Trophoblast cell (in vitro differentiated cells and primary cell): ENCODE measurements at regions not wholly inside any gene's neighbourhood (a gene's known extent, or its start where the extent isn't known, plus 50 kb on each side); places are given as distances from the start of the nearest gene placed in this dataset.

Experiments
- DNase-seq, 2 donors: peaks; one replicate each; pipeline ENCODE4 v3.0.0-alpha.2; 2016
- H2AFZ ChIP-seq: 2 replicates; pipeline ENCODE4 v1.6.1; 2013; ENCODE audit warnings: low read length, moderate library complexity, mild to moderate bottlenecking; ENCODE audit not compliant: insufficient read depth, poor library complexity
- H2AK5ac ChIP-seq: 2 replicates; pipeline ENCODE4 v1.6.1; 2013; ENCODE audit warnings: mild to moderate bottlenecking, low read length
- H2BK120ac ChIP-seq: 2 replicates; pipeline ENCODE4 v1.6.1; 2013; ENCODE audit warnings: low read length, mild to moderate bottlenecking, moderate library complexity; ENCODE audit not compliant: insufficient read depth, poor library complexity
- H2BK12ac ChIP-seq: 2 replicates; pipeline ENCODE4 v1.6.1; 2013; ENCODE audit warnings: mild to moderate bottlenecking, low read length, moderate library complexity
- H2BK5ac ChIP-seq: 2 replicates; pipeline ENCODE4 v1.6.1; 2013; ENCODE audit warnings: low read length, low read depth, moderate library complexity, mild to moderate bottlenecking; ENCODE audit not compliant: poor library complexity
- H3K14ac ChIP-seq: 2 replicates; pipeline ENCODE4 v1.6.1; 2013; ENCODE audit warnings: mild to moderate bottlenecking, low read length
- H3K18ac ChIP-seq: 2 replicates; pipeline ENCODE4 v1.6.1; 2013; ENCODE audit warnings: mild to moderate bottlenecking, low read length
- H3K23ac ChIP-seq: 2 replicates; pipeline ENCODE4 v1.6.1; 2013; ENCODE audit warnings: low read length
- H3K27ac ChIP-seq: 2 replicates; pipeline ENCODE4 v1.5.1; 2013; ENCODE audit warnings: low read depth, mild to moderate bottlenecking, inconsistent platforms, low read length, moderate library complexity
- H3K27me3 ChIP-seq: 2 replicates; pipeline ENCODE4 v1.6.1; 2013; ENCODE audit warnings: inconsistent platforms, mild to moderate bottlenecking, low read length, moderate library complexity; ENCODE audit not compliant: insufficient read depth
- H3K36me3 ChIP-seq, 2 experiments: 1 replicate in 1 of 2; 2 replicates in 1 of 2; pipeline ENCODE4 v1.6.1; 2013; ENCODE audit warnings: low read length in 2 of 2, mild to moderate bottlenecking in 2 of 2, moderate library complexity in 1 of 2; ENCODE audit not compliant: insufficient read depth in 2 of 2, control insufficient read depth in 1 of 2
- H3K4ac ChIP-seq: 2 replicates; pipeline ENCODE4 v1.6.1; 2013; ENCODE audit warnings: low read depth, mild to moderate bottlenecking, low read length, moderate library complexity
- H3K4me1 ChIP-seq, 2 experiments: 1 replicate in 1 of 2; 2 replicates in 1 of 2; pipeline ENCODE4 v1.6.1; 2013; ENCODE audit warnings: low read length in 2 of 2, mild to moderate bottlenecking in 2 of 2, moderate library complexity in 1 of 2; ENCODE audit not compliant: insufficient read depth in 2 of 2, control insufficient read depth in 1 of 2
- H3K4me2 ChIP-seq: 2 replicates; pipeline ENCODE4 v1.6.1; 2013; ENCODE audit warnings: inconsistent platforms, mild to moderate bottlenecking, low read length, moderate library complexity
- H3K4me3 ChIP-seq: 2 replicates; pipeline ENCODE4 v1.5.1; 2013; ENCODE audit warnings: mild to moderate bottlenecking, low read depth, low read length, inconsistent platforms
- H3K79me1 ChIP-seq: one replicate; pipeline ENCODE4 v1.6.1; 2013; ENCODE audit warnings: low read length
- H3K79me2 ChIP-seq: 2 replicates; pipeline ENCODE4 v1.6.1; 2013; ENCODE audit warnings: low read length, mild to moderate bottlenecking; ENCODE audit not compliant: control insufficient read depth, insufficient read depth, poor library complexity
- H3K9ac ChIP-seq: 2 replicates; pipeline ENCODE4 v1.6.1; 2013; ENCODE audit warnings: mild to moderate bottlenecking, low read length
- H3K9me3 ChIP-seq: 2 replicates; pipeline ENCODE4 v1.6.1; 2013; ENCODE audit warnings: low read depth, mild to moderate bottlenecking, control low read depth, inconsistent platforms, low read length; ENCODE audit not compliant: insufficient read depth
- H4K12ac ChIP-seq: 2 replicates; pipeline ENCODE4 v1.6.1; 2013; ENCODE audit warnings: low read depth, mild to moderate bottlenecking, low read length, moderate library complexity
- H4K8ac ChIP-seq: 2 replicates; pipeline ENCODE4 v1.6.1; 2013; ENCODE audit warnings: low read depth, mild to moderate bottlenecking, low read length, moderate library complexity
- H4K91ac ChIP-seq: one replicate; pipeline ENCODE4 v1.6.1; 2013; ENCODE audit warnings: low read depth, mild to moderate bottlenecking, low read length, moderate library complexity
- WGBS: extraction: QIAGEN DNeasy Blood & Tissue Kit; methylation state at CpG from one replicate; pipeline ENCODE4 v1.1.7; 2013; ENCODE audit warnings: missing lambda C conversion rate; ENCODE audit not compliant: insufficient read length, insufficient coverage; ENCODE audit errors: extremely low coverage; 5-methylcytosine and 5-hydroxymethylcytosine counted together

DNA sequence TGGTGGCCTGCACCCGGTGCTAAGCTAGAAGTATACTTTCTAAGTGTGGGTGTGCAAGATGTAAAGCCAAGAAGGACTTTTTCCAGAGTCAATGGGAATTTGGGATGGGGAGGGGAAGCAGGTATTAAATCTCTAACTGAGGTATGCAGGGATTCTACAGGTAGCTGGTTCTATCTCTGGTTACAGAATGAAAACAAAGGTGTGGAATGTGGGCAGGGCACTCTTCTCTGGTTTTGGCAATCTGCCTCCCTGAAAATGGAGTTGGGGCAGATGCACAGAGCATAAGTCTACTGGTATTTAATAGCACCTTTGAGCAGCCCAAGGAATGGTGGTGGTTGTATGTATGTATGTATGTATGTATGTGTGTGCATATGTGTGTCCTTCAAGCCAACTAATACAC lies 66.7 kb upstream of the PPP1R12A start:
- Histone ChIP-seq H4K8ac (no peak overlapping the region), H3K27ac (no peak overlapping the region), H3K18ac (no peak overlapping the region), H3K79me2 (no peaks in the 10 kb centered on the region), H3K36me3 (no peaks in the 10 kb centered on the region), H3K9ac (no peak overlapping the region), H3K14ac (no peak overlapping the region), H3K4me2 (no peak overlapping the region), H3K4me3 (no peak overlapping the region), H3K23ac (no peak overlapping the region), H2BK120ac (no peak overlapping the region), H3K4me1 (peaks cover 9 to 11% of the 10 kb centered on the region in 2 experiments), H3K9me3 (no peaks in the 10 kb centered on the region), H2AFZ (no peak overlapping the region), H2BK5ac (no peak overlapping the region), H4K12ac (no peak overlapping the region), H2BK12ac (no peak overlapping the region), H3K79me1 (peaks cover 2% of the 10 kb centered on the region), H2AK5ac (no peak overlapping the region), H3K4ac (no peak overlapping the region), H3K27me3 (no peaks in the 10 kb centered on the region), H4K91ac (no peak overlapping the region)
- DNase-seq: peak; percentile 78 to 91
- WGBS: no CpG with 5 or more reads among the region's 1 CpG

DNA sequence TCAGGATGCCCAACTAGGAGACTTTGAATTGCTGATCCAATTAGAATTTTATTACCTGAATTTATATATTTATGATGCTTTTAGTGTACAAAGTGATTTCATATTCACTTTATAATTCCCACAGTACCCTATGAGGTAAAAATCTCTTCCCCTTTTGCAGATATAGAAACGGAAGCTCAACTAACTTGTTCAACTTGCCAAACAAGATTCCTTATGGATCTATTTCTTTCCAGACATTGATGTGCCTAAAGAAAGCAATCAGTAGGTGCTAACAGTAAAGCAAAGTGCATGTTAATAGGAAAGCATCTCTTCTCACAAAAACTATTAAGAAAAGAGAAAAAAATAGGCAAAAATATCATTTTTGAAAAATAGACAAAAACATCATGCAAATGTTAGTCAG lies 65.9 kb upstream of the PPP1R12A start:
- no peak overlapping the region for H3K4me3 ChIP-seq
- no peak overlapping the region for H2AK5ac ChIP-seq
- no peak overlapping the region for H3K4me2 ChIP-seq
- H2BK120ac ChIP-seq: no peak overlapping the region
- H3K79me1 ChIP-seq: peaks cover 2% of the 10 kb centered on the region
- no peak overlapping the region for H3K27ac ChIP-seq
- no peaks in the 10 kb centered on the region for H3K9me3 ChIP-seq
- H2BK12ac ChIP-seq: peak overlapping the region; percentile 66
- no peaks in the 10 kb centered on the region for H3K79me2 ChIP-seq
- peak in 1 of 2 donors; percentile 62 for DNase-seq
- H3K9ac ChIP-seq: no peak overlapping the region
- H3K23ac ChIP-seq: no peak overlapping the region
- peaks cover 9 to 11% of the 10 kb centered on the region in 2 experiments for H3K4me1 ChIP-seq
- no peak overlapping the region for H3K18ac ChIP-seq
- H3K14ac ChIP-seq: no peak overlapping the region
- no peaks in the 10 kb centered on the region for H3K27me3 ChIP-seq
- no peak overlapping the region for H4K91ac ChIP-seq
- H3K4ac ChIP-seq: no peak overlapping the region
- H2BK5ac ChIP-seq: no peak overlapping the region
- H4K8ac ChIP-seq: no peak overlapping the region
- no peak overlapping the region for H2AFZ ChIP-seq
- H4K12ac ChIP-seq: no peak overlapping the region
- no CpG with 5 or more reads among the region's 1 CpG for WGBS
- H3K36me3 ChIP-seq: no peaks in the 10 kb centered on the region

DNA sequence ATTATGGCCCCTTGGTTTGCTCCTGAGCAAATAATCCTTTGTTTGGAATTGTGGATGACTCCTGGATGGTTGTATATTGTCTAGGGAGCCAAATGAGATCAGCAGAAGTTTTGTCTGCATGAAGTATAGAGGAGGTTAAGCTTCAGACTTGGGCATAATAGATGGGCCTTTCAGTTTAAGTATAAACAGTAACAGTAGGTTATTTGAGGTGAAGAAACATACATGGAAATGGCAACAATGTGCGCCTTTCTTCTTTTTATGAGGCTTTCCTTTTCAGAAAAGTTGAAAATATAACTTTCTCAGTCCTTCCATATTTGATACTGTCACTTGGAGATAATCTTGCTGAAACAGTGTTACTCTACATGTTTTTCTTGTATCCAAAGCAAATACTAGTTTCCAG lies 63.7 kb upstream of the PPP1R12A start:
- Histone ChIP-seq H2AFZ (no peak overlapping the region), H3K4ac (no peak overlapping the region), H2BK120ac (no peak overlapping the region), H3K18ac (no peak overlapping the region), H3K79me2 (no peaks in the 10 kb centered on the region), H3K4me2 (no peak overlapping the region), H3K4me1 (peaks cover 9 to 11% of the 10 kb centered on the region in 2 experiments), H3K14ac (no peak overlapping the region), H3K9me3 (no peaks in the 10 kb centered on the region), H3K79me1 (peaks cover 2% of the 10 kb centered on the region), H2BK5ac (no peak overlapping the region), H3K4me3 (no peak overlapping the region), H3K27ac (no peak overlapping the region), H3K27me3 (no peaks in the 10 kb centered on the region), H4K12ac (no peak overlapping the region), H4K8ac (no peak overlapping the region), H2BK12ac (no peak overlapping the region), H2AK5ac (no peak overlapping the region), H3K36me3 (no peaks in the 10 kb centered on the region), H3K23ac (no peak overlapping the region), H3K9ac (no peak overlapping the region), H4K91ac (no peak overlapping the region)
- no CpG with 5 or more reads among the region's 1 CpG for WGBS
- no peak for DNase-seq

DNA sequence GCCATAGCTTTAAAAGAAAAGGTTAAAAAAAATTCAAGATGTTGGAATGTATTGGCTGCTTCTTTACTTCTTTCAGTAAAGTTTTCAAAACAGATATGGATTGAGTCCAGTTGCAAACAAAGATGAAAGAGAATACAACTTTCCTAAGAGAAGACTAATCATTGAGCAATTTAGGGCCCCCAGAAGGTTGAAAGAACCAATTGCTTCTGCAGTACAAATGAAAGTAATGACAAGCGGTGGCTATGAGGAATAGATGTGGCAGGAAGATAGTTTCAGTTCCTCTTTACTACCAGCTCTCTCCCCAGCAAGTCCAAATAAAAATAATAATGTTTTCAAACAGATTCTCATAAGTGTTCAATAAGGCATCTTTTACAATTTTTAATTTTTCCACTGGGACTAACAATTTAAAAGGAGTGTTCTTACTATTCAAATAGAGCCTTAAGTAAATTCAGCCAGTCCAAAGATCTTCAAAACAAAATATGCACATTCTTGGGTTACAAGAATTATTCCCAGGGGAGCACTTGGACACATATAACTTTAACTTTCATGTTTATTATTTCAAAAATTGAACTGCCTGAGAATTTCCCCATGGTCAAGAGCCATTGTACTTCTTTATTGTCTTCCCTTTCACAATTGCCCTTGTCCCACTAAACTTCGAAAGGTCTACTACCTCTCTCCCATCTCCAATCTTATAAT lies 62.3 kb upstream of the PPP1R12A start:
- no peak for DNase-seq
- Histone ChIP-seq H3K4me3 (no peak overlapping the region), H2AK5ac (no peak overlapping the region), H4K8ac (no peak overlapping the region), H3K36me3 (no peaks in the 10 kb centered on the region), H3K18ac (no peak overlapping the region), H2AFZ (no peak overlapping the region), H3K9me3 (no peaks in the 10 kb centered on the region), H2BK12ac (no peak overlapping the region), H3K27ac (no peak overlapping the region), H3K9ac (no peak overlapping the region), H3K27me3 (no peaks in the 10 kb centered on the region), H3K14ac (no peak overlapping the region), H3K23ac (no peak overlapping the region), H3K79me1 (peaks cover 2% of the 10 kb centered on the region), H3K4me2 (no peak overlapping the region), H3K4me1 (peaks cover 9 to 11% of the 10 kb centered on the region in 2 experiments), H3K79me2 (no peaks in the 10 kb centered on the region), H3K4ac (no peak overlapping the region), H2BK5ac (no peak overlapping the region), H2BK120ac (no peak overlapping the region), H4K12ac (no peak overlapping the region), H4K91ac (no peak overlapping the region)
- WGBS: no CpG with 5 or more reads among the region's 2 CpGs
